ENCODE measurements at regions not wholly inside any gene's neighbourhood (a gene's known extent, or its start where the extent isn't known, plus 50 kb on each side); places are given as distances from the start of the nearest gene placed in this dataset.
A peak's percentile ranks its signal among the peaks of the same experiment; 100 is the strongest.

GRCh38 chr15:36130641-36131310 lies 448.6 kb upstream of the CDIN1 start:
- no peak overlapping the region for H2BK5ac ChIP-seq (ENCODE audit: low read depth, low read length, poor library complexity, severe bottlenecking)
- no peak overlapping the region for H4K8ac ChIP-seq (ENCODE audit: low read length)
- no peak overlapping the region for H4K91ac ChIP-seq (ENCODE audit: low read length)
- H3K4me3 ChIP-seq (ENCODE audit: insufficient read depth in 1 of 2, low read depth in 1 of 2, low read length in 2 of 2) = no peak overlapping the region
- DNase-seq = no peak
- H2AFZ ChIP-seq (ENCODE audit: low read depth, low read length) = no peak overlapping the region
- no peaks in the 10 kb centered on the region for H3K36me3 ChIP-seq (ENCODE audit: control insufficient read depth in 1 of 2, insufficient read depth in 2 of 2, low read depth in 1 of 2, low read length in 2 of 2)
- no peak overlapping the region for H2BK12ac ChIP-seq (ENCODE audit: low read length in 2 of 2)
- no peaks in the 10 kb centered on the region for H3K79me1 ChIP-seq (replicated peaks; ENCODE audit: low read length, poor library complexity, severe bottlenecking)
- no peak overlapping the region for H3K4me2 ChIP-seq (ENCODE audit: low read length, poor library complexity, severe bottlenecking)
- no peak overlapping the region for H3K14ac ChIP-seq (ENCODE audit: low read length in 2 of 2)
- no peak overlapping the region for H2BK15ac ChIP-seq (ENCODE audit: low read depth, poor library complexity, severe bottlenecking)
- H2AK5ac ChIP-seq (ENCODE audit: low read length, severe bottlenecking) = no peak overlapping the region
- H3K27me3 ChIP-seq (ENCODE audit: control insufficient read depth in 1 of 2, insufficient read depth in 1 of 2, low read length in 2 of 2) = no peaks in the 10 kb centered on the region
- H3K4me1 ChIP-seq (ENCODE audit: control insufficient read depth, insufficient read depth, low read depth, low read length) = no peaks in the 10 kb centered on the region
- H3K27ac ChIP-seq (ENCODE audit: low read length, poor library complexity, severe bottlenecking) = no peak overlapping the region
- H3K9ac ChIP-seq (ENCODE audit: low read length) = peak overlapping the region; percentile 19
- H3K4ac ChIP-seq (ENCODE audit: low read depth in 1 of 2, low read length in 2 of 2) = no peak overlapping the region
- H3K23ac ChIP-seq (ENCODE audit: low read length in 2 of 2) = no peak overlapping the region
- no peak overlapping the region for H3K18ac ChIP-seq (ENCODE audit: low read depth in 1 of 2, low read length in 2 of 2)
- no peaks in the 10 kb centered on the region for H3K9me3 ChIP-seq (ENCODE audit: control insufficient read depth, low read length)
- H2BK120ac ChIP-seq (ENCODE audit: low read depth, low read length) = no peak overlapping the region
- 83% methylated on average over 3 of the region's 3 CpGs for WGBS

GRCh38 chr15:36133742-36134141 lies 445.7 kb upstream of the CDIN1 start:
- no peak overlapping the region for H3K4ac ChIP-seq (ENCODE audit: low read depth in 1 of 2, low read length in 2 of 2)
- H3K27me3 ChIP-seq (ENCODE audit: control insufficient read depth in 1 of 2, insufficient read depth in 1 of 2, low read length in 2 of 2) = no peaks in the 10 kb centered on the region
- H2BK15ac ChIP-seq (ENCODE audit: low read depth, poor library complexity, severe bottlenecking) = no peak overlapping the region
- H2AFZ ChIP-seq (ENCODE audit: low read depth, low read length) = no peak overlapping the region
- 4% methylated on average over 2 of the region's 2 CpGs for WGBS
- no peak overlapping the region for H4K91ac ChIP-seq (ENCODE audit: low read length)
- no peak overlapping the region for H2BK5ac ChIP-seq (ENCODE audit: low read depth, low read length, poor library complexity, severe bottlenecking)
- H3K18ac ChIP-seq (ENCODE audit: low read depth in 1 of 2, low read length in 2 of 2) = no peak overlapping the region
- H2BK12ac ChIP-seq (ENCODE audit: low read length in 2 of 2) = no peak overlapping the region
- H3K27ac ChIP-seq (ENCODE audit: low read length, poor library complexity, severe bottlenecking) = no peak overlapping the region
- H4K8ac ChIP-seq (ENCODE audit: low read length) = no peak overlapping the region
- H3K4me3 ChIP-seq (ENCODE audit: insufficient read depth in 1 of 2, low read depth in 1 of 2, low read length in 2 of 2) = no peak overlapping the region
- H3K14ac ChIP-seq (ENCODE audit: low read length in 2 of 2) = no peak overlapping the region
- no peak overlapping the region for H3K4me2 ChIP-seq (ENCODE audit: low read length, poor library complexity, severe bottlenecking)
- no peaks in the 10 kb centered on the region for H3K9me3 ChIP-seq (ENCODE audit: control insufficient read depth, low read length)
- no peak overlapping the region for H3K9ac ChIP-seq (ENCODE audit: low read length)
- no peaks in the 10 kb centered on the region for H3K4me1 ChIP-seq (ENCODE audit: control insufficient read depth, insufficient read depth, low read depth, low read length)
- DNase-seq = peak; percentile 46
- H2AK5ac ChIP-seq (ENCODE audit: low read length, severe bottlenecking) = no peak overlapping the region
- no peaks in the 10 kb centered on the region for H3K79me1 ChIP-seq (replicated peaks; ENCODE audit: low read length, poor library complexity, severe bottlenecking)
- no peak overlapping the region for H3K23ac ChIP-seq (ENCODE audit: low read length in 2 of 2)
- no peaks in the 10 kb centered on the region for H3K36me3 ChIP-seq (ENCODE audit: control insufficient read depth in 1 of 2, insufficient read depth in 2 of 2, low read depth in 1 of 2, low read length in 2 of 2)
- H2BK120ac ChIP-seq (ENCODE audit: low read depth, low read length) = no peak overlapping the region

- H3K23ac ChIP-seq (ENCODE audit: low read length in 2 of 2) = no peak overlapping the region
- H3K4me2 ChIP-seq (ENCODE audit: low read length, poor library complexity, severe bottlenecking) = no peak overlapping the region
- no peak overlapping the region for H3K4me3 ChIP-seq (ENCODE audit: insufficient read depth in 1 of 2, low read depth in 1 of 2, low read length in 2 of 2)
- no peak overlapping the region for H3K27ac ChIP-seq (ENCODE audit: low read length, poor library complexity, severe bottlenecking)
- DNase-seq = no peak
- 93% methylated on average over 2 of the region's 2 CpGs for WGBS
- no peak overlapping the region for H2BK120ac ChIP-seq (ENCODE audit: low read depth, low read length)
- H3K27me3 ChIP-seq (ENCODE audit: control insufficient read depth in 1 of 2, insufficient read depth in 1 of 2, low read length in 2 of 2) = no peaks in the 10 kb centered on the region
- no peak overlapping the region for H2BK15ac ChIP-seq (ENCODE audit: low read depth, poor library complexity, severe bottlenecking)
- H3K9me3 ChIP-seq (ENCODE audit: control insufficient read depth, low read length) = peaks cover 5% of the 10 kb centered on the region
- H3K79me1 ChIP-seq (replicated peaks; ENCODE audit: low read length, poor library complexity, severe bottlenecking) = no peaks in the 10 kb centered on the region
- H4K91ac ChIP-seq (ENCODE audit: low read length) = no peak overlapping the region
- H3K36me3 ChIP-seq (ENCODE audit: control insufficient read depth in 1 of 2, insufficient read depth in 2 of 2, low read depth in 1 of 2, low read length in 2 of 2) = no peaks in the 10 kb centered on the region
- H2AFZ ChIP-seq (ENCODE audit: low read depth, low read length) = no peak overlapping the region
- no peak overlapping the region for H3K14ac ChIP-seq (ENCODE audit: low read length in 2 of 2)
- no peak overlapping the region for H3K9ac ChIP-seq (ENCODE audit: low read length)
- H3K4me1 ChIP-seq (ENCODE audit: control insufficient read depth, insufficient read depth, low read depth, low read length) = no peaks in the 10 kb centered on the region
- no peak overlapping the region for H4K8ac ChIP-seq (ENCODE audit: low read length)
- no peak overlapping the region for H2AK5ac ChIP-seq (ENCODE audit: low read length, severe bottlenecking)
- peak overlapping the region in 1 of 2 experiments; percentile 7 for H3K4ac ChIP-seq (ENCODE audit: low read depth in 1 of 2, low read length in 2 of 2)
- peak overlapping the region in 1 of 2 experiments; percentile 73 for H2BK12ac ChIP-seq (ENCODE audit: low read length in 2 of 2)
- H2BK5ac ChIP-seq (ENCODE audit: low read depth, low read length, poor library complexity, severe bottlenecking) = no peak overlapping the region
- H3K18ac ChIP-seq (ENCODE audit: low read depth in 1 of 2, low read length in 2 of 2) = no peak overlapping the region
These were observed 443.4 kb upstream of the CDIN1 start for GRCh38 chr15:36136049-36136448.

GRCh38 chr15:36152936-36153335 lies 426.5 kb upstream of the CDIN1 start:
- Histone ChIP-seq H4K91ac (ENCODE audit: low read length) (no peak overlapping the region), H3K4me1 (ENCODE audit: control insufficient read depth, insufficient read depth, low read depth, low read length) (no peaks in the 10 kb centered on the region), H3K18ac (ENCODE audit: low read depth in 1 of 2, low read length in 2 of 2) (no peak overlapping the region), H3K14ac (ENCODE audit: low read length in 2 of 2) (no peak overlapping the region), H3K9me3 (ENCODE audit: control insufficient read depth, low read length) (peaks cover 34% of the 10 kb centered on the region), H2AFZ (ENCODE audit: low read depth, low read length) (no peak overlapping the region), H2BK5ac (ENCODE audit: low read depth, low read length, poor library complexity, severe bottlenecking) (no peak overlapping the region), H2BK12ac (ENCODE audit: low read length in 2 of 2) (no peak overlapping the region), H3K36me3 (ENCODE audit: control insufficient read depth in 1 of 2, insufficient read depth in 2 of 2, low read depth in 1 of 2, low read length in 2 of 2) (no peaks in the 10 kb centered on the region), H4K8ac (ENCODE audit: low read length) (no peak overlapping the region), H3K9ac (ENCODE audit: low read length) (no peak overlapping the region), H2BK120ac (ENCODE audit: low read depth, low read length) (no peak overlapping the region), H3K27me3 (ENCODE audit: control insufficient read depth in 1 of 2, insufficient read depth in 1 of 2, low read length in 2 of 2) (no peaks in the 10 kb centered on the region), H3K23ac (ENCODE audit: low read length in 2 of 2) (no peak overlapping the region), H3K4ac (ENCODE audit: low read depth in 1 of 2, low read length in 2 of 2) (no peak overlapping the region), H3K4me2 (ENCODE audit: low read length, poor library complexity, severe bottlenecking) (no peak overlapping the region), H3K27ac (ENCODE audit: low read length, poor library complexity, severe bottlenecking) (no peak overlapping the region), H2BK15ac (ENCODE audit: low read depth, poor library complexity, severe bottlenecking) (no peak overlapping the region), H3K79me1 (replicated peaks; ENCODE audit: low read length, poor library complexity, severe bottlenecking) (no peaks in the 10 kb centered on the region), H3K4me3 (ENCODE audit: insufficient read depth in 1 of 2, low read depth in 1 of 2, low read length in 2 of 2) (no peak overlapping the region), H2AK5ac (ENCODE audit: low read length, severe bottlenecking) (no peak overlapping the region)
- DNase-seq = no peak
